Left lung (tissue), 4 donors: ENCODE measurements at regions not wholly inside any gene's neighbourhood (a gene's known extent, or its start where the extent isn't known, plus 50 kb on each side); places are given as distances from the start of the nearest gene placed in this dataset.

Source experiments
- ATAC-seq: fragments of 200-7000 bp; cut with Tn5 transposase; one replicate; pipeline ENCODE4 v1.9.1; 2020; ENCODE audit warnings: moderate library complexity
- DNase-seq, 4 donors: peaks; one replicate each; pipeline ENCODE4 v3.0.0-alpha.2; 2013 to 2020
- H3K27ac ChIP-seq, 2 donors: fragments of 200-600 bp; sonication (generic) in 1 of 2; one replicate each; pipeline versions ENCODE4 v1.5.0 to v1.8.0; 2020 to 2021
- H3K27me3 ChIP-seq, 2 donors: fragments of 200-600 bp; sonication (generic) in 1 of 2; one replicate each; pipeline versions ENCODE4 v1.5.0 to v1.8.0; 2020 to 2021
- H3K36me3 ChIP-seq, 2 donors: fragments of 200-600 bp; sonication (generic) in 1 of 2; one replicate each; pipeline versions ENCODE4 v1.5.0 to v1.8.0; 2020 to 2021
- H3K4me1 ChIP-seq, 2 donors: fragments of 200-600 bp; one replicate each; pipeline ENCODE4 v1.8.0; 2021
- H3K4me3 ChIP-seq, 2 donors: fragments of 200-600 bp; sonication (generic) in 1 of 2; one replicate each; pipeline versions ENCODE4 v1.5.0 to v1.8.0; 2020 to 2021; ENCODE audit warnings: mild to moderate bottlenecking in 1 of 2
- H3K9me3 ChIP-seq, 2 donors: fragments of 200-600 bp; sonication (generic) in 1 of 2; one replicate each; pipeline versions ENCODE4 v1.5.0 to v1.8.0; 2020 to 2021
- CTCF ChIP-seq, 2 donors: fragments of 200-600 bp; sonication (generic) in 1 of 2; IDR thresholded peaks; one replicate each; pipeline versions ENCODE4 v1.5.0 to v1.8.0; 2021; ENCODE audit warnings: antibody characterized with exemption in 2 of 2
- intact Hi-C, 2 donors: fragments of 100-400 bp; cut with DNase I; formaldehyde crosslinking; loops; one replicate each; pipeline versions ENCODE4 v1.11.2 to v1.14.2; 2022
- donor health status: DM: no; HTN: yes; CAD: no.
- donor health status: DM: no; HTN: no; CAD: no.

- DNase-seq (no peak), ATAC-seq (no peak)
- Histone ChIP-seq H3K36me3 (no peaks in the 10 kb centered on the region), H3K4me3 (no peak overlapping the region), H3K27me3 (peaks cover 0 to 7% of the 10 kb centered on the region in 2 donors), H3K9me3 (no peaks in the 10 kb centered on the region), H3K27ac (no peak overlapping the region), H3K4me1 (no peaks in the 10 kb centered on the region)
- intact Hi-C loops, result no loop called here
- no peak for TF ChIP-seq CTCF (IDR thresholded peaks at IDR 0.05)
These were observed 154.7 kb downstream of the ZDHHC21 start for GRCh38 chr9:14538526-14538925.

GRCh38 chr9:14535161-14535955 is 157.9 kb downstream of the ZDHHC21 start:
- intact Hi-C loops, result no loop called here
- TF ChIP-seq CTCF (IDR thresholded peaks at IDR 0.05), result no peak
- no peaks in the 10 kb centered on the region for H3K36me3 ChIP-seq
- no peak for DNase-seq
- no peak overlapping the region for H3K27ac ChIP-seq
- H3K4me3 ChIP-seq, result no peak overlapping the region
- no peak for ATAC-seq
- no peaks in the 10 kb centered on the region for H3K4me1 ChIP-seq
- peaks cover 0 to 7% of the 10 kb centered on the region in 2 donors for H3K27me3 ChIP-seq
- H3K9me3 ChIP-seq, result no peaks in the 10 kb centered on the region

GRCh38 chr9:14533867-14534640 is 159.2 kb downstream of the ZDHHC21 start:
- DNase-seq, result no peak
- H3K27ac ChIP-seq, result no peak overlapping the region
- intact Hi-C loops, result no loop called here
- no peak for ATAC-seq
- peaks cover 0 to 7% of the 10 kb centered on the region in 2 donors for H3K27me3 ChIP-seq
- H3K4me3 ChIP-seq, result no peak overlapping the region
- H3K9me3 ChIP-seq, result no peaks in the 10 kb centered on the region
- H3K4me1 ChIP-seq, result no peaks in the 10 kb centered on the region
- no peaks in the 10 kb centered on the region for H3K36me3 ChIP-seq
- no peak for TF ChIP-seq CTCF (IDR thresholded peaks at IDR 0.05)

GRCh38 chr9:14532456-14533115 is 160.6 kb downstream of the ZDHHC21 start:
- TF ChIP-seq CTCF (IDR thresholded peaks at IDR 0.05), result no peak
- Histone ChIP-seq H3K4me3 (no peak overlapping the region), H3K36me3 (no peaks in the 10 kb centered on the region), H3K27me3 (peaks cover 0 to 7% of the 10 kb centered on the region in 2 donors), H3K27ac (no peak overlapping the region), H3K4me1 (no peaks in the 10 kb centered on the region), H3K9me3 (no peaks in the 10 kb centered on the region)
- intact Hi-C loops, result no loop called here
- ATAC-seq, result no peak
- no peak for DNase-seq
